Activated CD8-positive, alpha-beta memory T cell treated with anti-CD3 and anti-CD28 coated beads for 36 hours (primary cell): ENCODE measurements at regions not wholly inside any gene's neighbourhood (a gene's known extent, or its start where the extent isn't known, plus 50 kb on each side); places are given as distances from the start of the nearest gene placed in this dataset.
"Not testable (repeated sequence)": the region's sequence is repeated elsewhere in the genome, so short reads cannot be mapped to it uniquely, and the experiment has no call there.

Experiments
- CTCF ChIA-PET: fragments of 350-600 bp; sonication (Branson Sonifier 250); formaldehyde crosslinking; loops from one replicate; lab custom pipeline; 2021; ENCODE audit warnings: antibody characterized with exemption; lab: Charles Lee
- POLR2A ChIA-PET: fragments of 350-600 bp; sonication (Branson Sonifier 250); formaldehyde crosslinking; loops from one replicate; lab custom pipeline; 2021; ENCODE audit warnings: antibody characterized with exemption; lab: Charles Lee

- POLR2A ChIA-PET = no interaction called here
Measured at GRCh38 chr3:143901105-143901504, 52.8 kb upstream of the SLC9A9 start.

GRCh38 chr3:143902210-143902609 is 53.9 kb upstream of the SLC9A9 start:
- ChIA-PET CTCF (interaction anchor here (1.5 kb wide), 1 partner anchor 8 kb away, joined by 3 read pairs; no protein-coding TSS in a partner anchor), POLR2A (no interaction called here)

More at GRCh38 chr3:143901105-143901504, 52.8 kb upstream of the SLC9A9 start:
- CTCF ChIA-PET = no interaction called here

GRCh38 chr3:143910756-143911155 is 60.9 kb upstream of the DIPK2A start:
- ChIA-PET POLR2A (no interaction called here), CTCF (no interaction called here)

GRCh38 chr3:143914257-143914656 is 57.4 kb upstream of the DIPK2A start:
- ChIA-PET POLR2A (no interaction called here), CTCF (no interaction called here)

- CTCF ChIA-PET = no interaction called here
- POLR2A ChIA-PET = no interaction called here
Measured at GRCh38 chr3:143918848-143919247, 52.8 kb upstream of the DIPK2A start.

- CTCF ChIA-PET, POLR2A ChIA-PET: not testable (repeated sequence)
Measured at GRCh38 chr3:143921176-143921575, 50.4 kb upstream of the DIPK2A start.
